Heart left ventricle (tissue), 13 donors: ENCODE measurements at regions not wholly inside any gene's neighbourhood (a gene's known extent, or its start where the extent isn't known, plus 50 kb on each side); places are given as distances from the start of the nearest gene placed in this dataset.

Experiments used
- POLR2A ChIP-seq, 2 donors: fragments of 450-650 bp; IDR thresholded peaks; one replicate each; pipeline ENCODE4 v1.6.1; 2017; ENCODE audit warnings: antibody characterized with exemption in 2 of 2, mild to moderate bottlenecking in 2 of 2, moderate library complexity in 2 of 2
- TF ChIP-seq, protein P1 (sequence below), 12 donors: fragments of 200-600 bp; sonication (generic) in 4 of 12; IDR thresholded peaks; one replicate each; pipeline versions ENCODE4 v1.5.0 to v1.8.0; 2018 to 2022; ENCODE audit warnings: antibody characterized with exemption in 12 of 12, mild to moderate bottlenecking in 5 of 12
- donor health status: ischemic (EF 13 %, LVEDD 7.1; RV severe dilation, severe dysfunction).
- donor health status: DM: no; HTN: yes; CAD: no.
- donor health status: DM: no; HTN: no; CAD: no.
- donor health status: ischemic (EF 25% LVEDD 6.9; RV normal size, moderate dysfunction).
- donor health status: ischemic (EF 25% LVEDD 5.7; RV mildly dilated, moderate dysfunction).
- donor health status: ischemic (EF 35%, LVEDD 5.7; RV mildly dilated, moderate dysfunction).
- donor health status: nonischemic (EF 11% LVEDD 7.7; RV severe dilation, severe dysfunction).
- donor health status: DM: yes; HTN: yes; CAD: no.
- donor health status: PGD.
- donor health status: ischemic (EF 29% LVEDD 5.4; RV normal size, mild dysfunction).
- donor health status: nonischemic (EF 23%, LVEDD 6.1; RV moderate dilation, normal function).

DNA sequence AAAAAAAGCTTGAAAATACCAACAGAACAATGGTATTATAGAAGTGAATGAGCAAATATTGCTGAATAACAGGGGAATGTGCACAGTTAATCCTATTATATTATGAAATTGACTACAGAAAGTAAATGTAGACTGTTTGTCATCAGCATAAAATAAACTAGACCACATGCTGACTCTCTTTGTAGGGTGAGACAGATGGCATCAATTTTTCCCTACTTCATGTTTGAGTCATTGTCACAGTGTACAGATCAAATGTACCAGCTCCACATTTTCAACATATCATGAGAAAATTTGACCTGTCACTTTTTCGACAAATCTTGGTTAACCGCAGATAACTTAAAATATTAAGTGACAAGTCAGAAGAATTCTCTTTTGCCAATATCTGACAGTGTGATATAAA, 421.0 kb downstream of the RPL10L start:
- TF ChIP-seq, protein P1, sequence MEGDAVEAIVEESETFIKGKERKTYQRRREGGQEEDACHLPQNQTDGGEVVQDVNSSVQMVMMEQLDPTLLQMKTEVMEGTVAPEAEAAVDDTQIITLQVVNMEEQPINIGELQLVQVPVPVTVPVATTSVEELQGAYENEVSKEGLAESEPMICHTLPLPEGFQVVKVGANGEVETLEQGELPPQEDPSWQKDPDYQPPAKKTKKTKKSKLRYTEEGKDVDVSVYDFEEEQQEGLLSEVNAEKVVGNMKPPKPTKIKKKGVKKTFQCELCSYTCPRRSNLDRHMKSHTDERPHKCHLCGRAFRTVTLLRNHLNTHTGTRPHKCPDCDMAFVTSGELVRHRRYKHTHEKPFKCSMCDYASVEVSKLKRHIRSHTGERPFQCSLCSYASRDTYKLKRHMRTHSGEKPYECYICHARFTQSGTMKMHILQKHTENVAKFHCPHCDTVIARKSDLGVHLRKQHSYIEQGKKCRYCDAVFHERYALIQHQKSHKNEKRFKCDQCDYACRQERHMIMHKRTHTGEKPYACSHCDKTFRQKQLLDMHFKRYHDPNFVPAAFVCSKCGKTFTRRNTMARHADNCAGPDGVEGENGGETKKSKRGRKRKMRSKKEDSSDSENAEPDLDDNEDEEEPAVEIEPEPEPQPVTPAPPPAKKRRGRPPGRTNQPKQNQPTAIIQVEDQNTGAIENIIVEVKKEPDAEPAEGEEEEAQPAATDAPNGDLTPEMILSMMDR (IDR thresholded peaks at IDR 0.05) = no peak
- TF ChIP-seq POLR2A (IDR thresholded peaks at IDR 0.05) = no peak
